HuH-7.5 (cell line): ENCODE measurements at regions not wholly inside any gene's neighbourhood (a gene's known extent, or its start where the extent isn't known, plus 50 kb on each side); places are given as distances from the start of the nearest gene placed in this dataset.

Experiments used
- DNase-seq: peaks from one replicate; pipeline ENCODE4 v3.0.0; 2011; ENCODE audit warnings: low spot score

- DNase-seq, result no peak
Measured at GRCh38 chr9:95670122-95670521, 153.4 kb upstream of the PTCH1 start.

GRCh38 chr9:95669253-95669652 lies 152.5 kb upstream of the PTCH1 start:
- DNase-seq, result no peak

DNA sequence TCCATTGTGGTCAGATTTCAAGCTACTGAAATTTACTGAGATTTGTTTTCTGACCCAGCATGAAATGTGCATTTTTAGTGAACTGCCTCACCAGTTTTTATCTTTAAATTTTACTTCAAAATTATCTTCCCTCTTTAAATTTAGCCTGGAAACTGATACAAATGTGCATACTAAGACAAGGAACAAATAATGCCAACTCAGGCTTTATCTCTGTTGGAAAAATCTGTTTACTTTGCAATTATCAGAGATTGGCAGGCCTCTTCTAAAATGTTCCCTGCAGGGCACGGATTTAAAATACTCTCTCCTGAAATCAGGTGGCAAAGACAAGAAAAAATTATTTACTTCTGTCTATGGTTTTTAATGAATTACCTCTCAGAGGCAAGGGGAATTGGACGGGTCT lies 151.0 kb upstream of the PTCH1 start:
- DNase-seq, result no peak

DNA sequence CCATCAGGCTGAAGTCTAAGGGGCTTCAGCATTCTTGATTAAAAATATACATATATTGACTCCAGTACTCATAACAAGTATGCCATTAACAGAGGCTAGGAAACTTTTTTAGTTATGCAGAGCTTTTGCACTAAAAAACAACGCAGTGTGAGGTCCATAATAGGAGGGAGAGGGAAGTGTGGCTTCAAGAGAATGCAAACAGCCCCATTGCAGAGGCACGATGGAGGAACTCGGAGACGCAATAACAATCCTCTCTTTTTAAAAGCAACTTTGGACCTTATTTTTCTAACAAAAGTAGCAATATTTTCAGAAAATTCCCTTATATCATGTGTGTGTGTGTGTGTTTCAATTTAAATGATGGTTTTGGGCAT lies 150.0 kb upstream of the PTCH1 start:
- DNase-seq, result no peak

GRCh38 chr9:95666096-95666784 lies 149.5 kb upstream of the PTCH1 start:
- DNase-seq, result no peak

GRCh38 chr9:95653246-95653645 lies 136.5 kb upstream of the PTCH1 start:
- DNase-seq, result no peak

DNA sequence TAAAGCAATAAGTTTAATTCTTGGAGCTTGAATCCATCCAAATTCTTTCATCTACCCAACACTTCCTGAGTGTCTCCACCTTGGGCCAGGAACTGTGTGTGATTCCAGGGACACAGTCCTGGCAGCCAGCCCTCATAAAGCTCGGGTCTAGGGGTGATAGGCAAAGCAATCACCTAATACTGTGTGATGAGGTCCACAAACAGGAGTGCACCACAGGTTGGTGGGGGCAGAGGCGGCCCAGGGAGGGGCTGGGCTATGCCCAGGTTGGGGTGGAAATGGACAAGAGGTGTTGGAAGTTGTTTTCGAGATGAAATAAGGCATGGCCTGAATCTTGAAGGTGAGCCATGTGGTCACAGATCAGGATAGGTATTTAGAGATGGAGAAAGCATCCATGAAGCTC lies 133.9 kb upstream of the PTCH1 start:
- DNase-seq, result no peak

DNA sequence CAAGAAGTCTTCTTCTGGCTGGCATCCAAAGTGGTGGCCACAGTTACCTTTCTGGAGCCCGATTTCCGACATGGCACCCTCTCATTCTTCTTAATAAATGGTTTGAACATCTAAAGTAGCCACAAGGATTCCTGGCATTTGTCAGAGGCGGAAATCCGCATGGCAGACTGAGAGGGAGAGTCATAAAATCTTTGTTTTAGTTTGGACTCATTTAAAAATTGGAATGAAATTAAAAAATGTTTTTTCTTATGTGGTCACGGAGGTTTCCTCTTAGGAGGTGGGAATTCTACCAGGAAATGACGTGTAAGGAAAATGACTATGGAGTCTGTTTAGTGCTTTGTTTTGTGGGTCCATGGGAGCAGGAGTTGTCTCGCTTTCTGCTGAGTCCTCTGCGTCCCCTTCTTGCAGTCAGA lies 133.0 kb upstream of the PTCH1 start:
- DNase-seq, result no peak

GRCh38 chr9:95648225-95648624 lies 131.5 kb upstream of the PTCH1 start:
- no peak for DNase-seq

DNA sequence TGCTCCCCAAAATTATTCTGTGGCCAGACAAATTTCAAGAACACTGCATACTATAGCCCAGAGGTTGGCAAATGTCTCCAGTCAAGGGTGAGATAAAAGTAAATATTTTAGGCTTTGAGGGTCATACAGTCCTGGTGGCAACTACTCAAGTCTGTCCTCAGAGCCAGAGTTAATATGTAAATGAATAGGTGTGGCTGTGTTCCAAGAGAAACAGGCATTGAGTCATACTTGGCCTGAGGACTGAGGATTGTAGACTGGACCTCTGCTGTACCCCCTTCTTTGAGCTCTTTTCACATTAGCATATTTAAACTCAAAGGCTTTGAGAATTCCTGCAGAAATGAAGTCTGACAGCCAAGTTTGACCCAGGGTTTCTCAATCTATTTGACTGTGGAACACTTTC lies 129.2 kb upstream of the PTCH1 start:
- DNase-seq, result no peak

GRCh38 chr9:95645579-95645978 lies 128.8 kb upstream of the PTCH1 start:
- no peak for DNase-seq

DNA sequence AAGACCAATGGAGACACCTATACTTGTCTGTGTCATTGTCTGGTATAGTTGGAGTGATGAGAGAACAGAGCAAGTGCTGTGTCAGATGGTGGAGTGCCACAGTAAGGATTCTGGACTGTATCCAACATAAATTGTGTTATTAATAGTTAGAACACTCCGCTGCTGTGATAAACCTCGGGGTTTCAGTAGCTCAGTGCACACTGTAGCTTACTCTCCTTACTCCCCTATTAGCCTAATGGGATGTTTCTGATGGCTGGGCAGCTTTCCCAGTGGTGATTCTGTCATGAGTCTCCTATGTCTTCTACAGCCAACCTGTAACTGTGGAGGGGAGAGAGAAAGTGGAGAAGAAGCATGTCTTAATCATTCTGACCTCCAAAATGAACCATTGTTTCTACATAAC lies 127.6 kb upstream of the PTCH1 start:
- no peak for DNase-seq

- DNase-seq, result no peak
Measured at GRCh38 chr9:95643619-95644018, 126.8 kb upstream of the PTCH1 start.

DNA sequence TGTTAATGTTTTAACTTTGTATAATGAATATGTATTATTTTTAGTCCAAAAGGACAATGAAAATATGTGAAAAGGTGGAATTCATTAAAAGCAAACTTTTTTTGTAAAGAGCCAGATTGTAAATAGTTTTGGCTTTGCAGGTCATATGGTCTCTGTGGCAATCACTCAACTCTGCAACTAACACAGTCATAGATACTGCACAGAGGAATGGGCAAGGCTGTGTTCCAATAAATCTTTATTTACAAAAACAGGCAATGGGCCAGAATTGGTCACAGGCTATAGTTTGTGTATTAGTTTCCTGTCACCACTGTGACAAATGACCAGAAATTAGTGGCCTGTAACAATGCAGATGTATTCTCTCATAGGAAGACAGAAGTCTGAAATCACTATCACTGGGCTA lies 125.4 kb upstream of the PTCH1 start:
- no peak for DNase-seq

DNA sequence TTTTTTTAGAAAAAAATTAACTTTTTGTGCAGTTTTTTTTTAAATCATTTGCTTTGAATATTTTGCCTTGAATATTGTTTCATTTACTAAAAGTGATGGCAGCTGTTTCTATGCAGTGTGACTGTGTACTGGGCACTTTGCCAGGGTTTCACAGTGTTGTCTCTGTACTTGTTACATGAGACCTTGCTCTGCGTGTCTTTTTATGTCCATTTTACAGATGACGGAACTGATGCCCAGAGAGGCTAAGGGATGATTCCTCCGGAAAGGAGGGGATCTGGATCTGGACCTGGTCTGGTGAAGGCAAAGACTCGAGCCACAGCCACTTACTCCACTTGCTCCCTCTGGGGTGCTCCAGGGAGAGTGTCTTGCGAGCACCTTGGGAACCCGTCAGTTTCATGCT lies 124.8 kb upstream of the PTCH1 start:
- DNase-seq, result no peak

GRCh38 chr9:95640336-95640735 lies 123.6 kb upstream of the PTCH1 start:
- no peak for DNase-seq

DNA sequence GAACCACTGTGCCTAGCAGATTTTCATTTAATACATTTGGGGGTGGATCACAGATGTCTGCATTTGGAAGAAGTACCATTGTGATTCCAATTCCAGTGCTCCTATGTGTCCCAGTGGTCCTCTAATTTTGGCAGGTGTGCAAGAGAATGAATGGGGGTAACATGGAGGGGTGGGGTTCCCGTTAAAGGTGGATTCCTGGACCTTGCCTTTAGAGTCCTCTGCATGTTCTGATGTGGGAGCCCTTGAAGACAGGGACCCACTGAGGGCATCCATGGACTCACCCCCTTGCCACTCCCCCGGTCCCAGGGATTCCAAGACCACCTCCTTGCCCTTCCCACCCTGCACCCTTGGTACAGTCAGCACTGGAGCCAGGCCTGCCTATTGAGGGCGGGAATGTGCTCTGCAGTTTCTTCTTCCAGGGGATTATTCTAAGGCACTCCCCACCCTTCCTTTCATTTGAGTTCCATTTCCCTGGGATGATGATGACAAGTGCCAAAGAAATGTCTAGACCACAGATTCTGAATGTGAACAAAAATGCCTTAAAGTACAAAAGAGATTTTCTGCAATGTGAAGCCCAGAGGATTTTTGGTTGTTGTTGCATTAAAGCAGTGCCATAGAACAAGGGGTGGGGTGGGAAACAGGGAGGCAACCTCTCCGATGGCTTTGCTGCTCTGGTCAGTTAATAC lies 119.4 kb upstream of the PTCH1 start:
- DNase-seq, result no peak

DNA sequence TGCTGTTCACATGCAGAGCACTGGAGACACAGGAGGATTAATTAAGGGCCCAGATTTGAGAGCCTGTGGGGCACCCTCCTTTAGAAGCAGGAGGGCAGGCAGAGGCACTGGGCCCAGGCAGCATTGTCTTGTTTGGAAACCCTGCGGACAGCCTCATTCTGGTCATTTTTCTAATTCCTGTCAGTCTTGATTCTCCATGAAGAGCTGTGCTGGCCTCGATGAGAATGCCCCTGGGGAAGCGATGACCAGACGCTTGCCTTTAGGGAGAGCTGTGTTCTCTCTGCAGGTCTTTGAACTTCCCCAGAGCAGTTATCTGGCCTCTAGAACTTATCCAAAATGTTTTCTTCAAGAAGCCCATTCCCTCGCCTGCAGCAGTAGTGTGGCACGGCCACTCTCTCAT lies 117.8 kb upstream of the PTCH1 start:
- no peak for DNase-seq

- no peak for DNase-seq
Measured at GRCh38 chr9:95634114-95634513, 117.3 kb upstream of the PTCH1 start.

- DNase-seq, result no peak
Measured at GRCh38 chr9:95629585-95629984, 112.8 kb upstream of the PTCH1 start.

- DNase-seq, result no peak
Measured at GRCh38 chr9:95627802-95628201, 111.0 kb upstream of the PTCH1 start.

- DNase-seq, result no peak
Measured at GRCh38 chr9:95626885-95627558, 110.3 kb upstream of the PTCH1 start.

DNA sequence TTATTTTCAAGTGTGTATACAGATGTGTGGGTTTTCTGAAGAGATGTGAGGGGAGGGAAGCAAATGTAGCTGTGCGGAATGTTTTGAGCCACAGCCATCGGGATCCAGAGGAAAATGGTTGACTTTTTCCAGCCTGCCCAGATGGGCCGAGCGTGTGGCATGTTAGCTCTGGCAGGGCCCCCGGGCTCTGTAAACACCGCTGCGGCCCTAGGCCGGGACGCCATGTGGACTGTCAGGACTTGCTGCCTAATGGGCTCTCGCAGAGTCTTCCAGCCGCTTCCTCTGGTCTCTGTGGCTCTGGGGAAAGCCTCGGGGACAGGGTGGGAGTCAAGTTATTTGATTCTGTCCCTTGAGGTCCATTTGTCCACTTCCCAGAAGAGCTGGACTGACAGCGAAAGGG lies 109.6 kb upstream of the PTCH1 start:
- no peak for DNase-seq

GRCh38 chr9:95623640-95624039 lies 106.9 kb upstream of the PTCH1 start:
- DNase-seq, result no peak
